ENCODE measurements at regions not wholly inside any gene's neighbourhood (a gene's known extent, or its start where the extent isn't known, plus 50 kb on each side); places are given as distances from the start of the nearest gene placed in this dataset.

- Mint-ChIP-seq H3K27me3 (ENCODE audit: low read depth, unreplicated experiment) (no peaks in the 10 kb centered on the region), H3K9me3 (ENCODE audit: unreplicated experiment) (no peaks in the 10 kb centered on the region), H3K4me1 (ENCODE audit: low read depth, unreplicated experiment) (peaks cover 2% of the 10 kb centered on the region), H3K36me3 (ENCODE audit: low read depth, unreplicated experiment) (no peaks in the 10 kb centered on the region), H3K27ac (ENCODE audit: unreplicated experiment) (peak overlapping the region; percentile 3), H3K4me3 (ENCODE audit: unreplicated experiment) (no peak overlapping the region)
- Histone ChIP-seq H3K79me2 (ENCODE audit: insufficient read depth, low read length) (no peaks in the 10 kb centered on the region), H3K4me3 (ENCODE audit: insufficient read depth, low read depth, low read length) (no peak overlapping the region), H3K36me3 (ENCODE audit: insufficient read depth, low read length) (no peaks in the 10 kb centered on the region), H3K9ac (ENCODE audit: low read length) (no peak overlapping the region), H3K9me3 (ENCODE audit: insufficient read depth, low read depth, low read length) (no peaks in the 10 kb centered on the region), H4K20me1 (ENCODE audit: insufficient read depth, low read length) (no peaks in the 10 kb centered on the region), H3K4me2 (ENCODE audit: low read length) (no peak overlapping the region), H2AFZ (ENCODE audit: low read depth, low read length) (no peak overlapping the region), H3K27ac (ENCODE audit: low read depth, low read length) (peak overlapping the region; percentile 36), H3K4me1 (ENCODE audit: insufficient read depth, low read length) (no peaks in the 10 kb centered on the region), H3K27me3 (ENCODE audit: insufficient read depth, low read length) (no peaks in the 10 kb centered on the region)
- TF ChIP-seq CTCF (IDR thresholded peaks at IDR 0.05; ENCODE audit: insufficient read depth, low read depth, low read length) (no peak), EZH2 (IDR thresholded peaks at IDR 0.05; ENCODE audit: insufficient read depth, low read length) (no peak)
- DNase-seq (ENCODE audit: low read depth): peak; percentile 18
- FAIRE-seq: no peak
These were observed 473.9 kb upstream of the SYT4 start for GRCh38 chr18:43751203-43751602.

- no peaks in the 10 kb centered on the region for H3K36me3 Mint-ChIP-seq (ENCODE audit: low read depth, unreplicated experiment)
- Histone ChIP-seq H3K9me3 (ENCODE audit: insufficient read depth, low read depth, low read length) (no peaks in the 10 kb centered on the region), H3K79me2 (ENCODE audit: insufficient read depth, low read length) (no peaks in the 10 kb centered on the region), H3K27ac (ENCODE audit: low read depth, low read length) (no peak overlapping the region), H3K27me3 (ENCODE audit: insufficient read depth, low read length) (no peaks in the 10 kb centered on the region), H4K20me1 (ENCODE audit: insufficient read depth, low read length) (no peaks in the 10 kb centered on the region), H2AFZ (ENCODE audit: low read depth, low read length) (no peak overlapping the region), H3K4me1 (ENCODE audit: insufficient read depth, low read length) (no peaks in the 10 kb centered on the region), H3K4me3 (ENCODE audit: insufficient read depth, low read depth, low read length) (no peak overlapping the region), H3K9ac (ENCODE audit: low read length) (no peak overlapping the region), H3K4me2 (ENCODE audit: low read length) (no peak overlapping the region), H3K36me3 (ENCODE audit: insufficient read depth, low read length) (no peaks in the 10 kb centered on the region)
- H3K4me1 Mint-ChIP-seq (ENCODE audit: low read depth, unreplicated experiment): peaks cover 4% of the 10 kb centered on the region
- FAIRE-seq (no peak), DNase-seq (ENCODE audit: low read depth) (no peak)
- no peaks in the 10 kb centered on the region for H3K9me3 Mint-ChIP-seq (ENCODE audit: unreplicated experiment)
- H3K4me3 Mint-ChIP-seq (ENCODE audit: unreplicated experiment): no peak overlapping the region
- no peak overlapping the region for H3K27ac Mint-ChIP-seq (ENCODE audit: unreplicated experiment)
- TF ChIP-seq CTCF (IDR thresholded peaks at IDR 0.05; ENCODE audit: insufficient read depth, low read depth, low read length): no peak
- no peak for TF ChIP-seq EZH2 (IDR thresholded peaks at IDR 0.05; ENCODE audit: insufficient read depth, low read length)
- no peaks in the 10 kb centered on the region for H3K27me3 Mint-ChIP-seq (ENCODE audit: low read depth, unreplicated experiment)
These were observed 474.5 kb upstream of the SYT4 start for GRCh38 chr18:43751835-43752234.

- peaks cover 29% of the 10 kb centered on the region for H3K4me1 Mint-ChIP-seq (ENCODE audit: low read depth, unreplicated experiment)
- no peak overlapping the region for H3K4me2 ChIP-seq (ENCODE audit: low read length)
- peaks cover 8% of the 10 kb centered on the region for H3K4me1 ChIP-seq (ENCODE audit: insufficient read depth, low read length)
- no peaks in the 10 kb centered on the region for H3K36me3 ChIP-seq (ENCODE audit: insufficient read depth, low read length)
- no peaks in the 10 kb centered on the region for H3K27me3 Mint-ChIP-seq (ENCODE audit: low read depth, unreplicated experiment)
- FAIRE-seq (no peak), DNase-seq (ENCODE audit: low read depth) (no peak)
- no peak overlapping the region for H3K4me3 Mint-ChIP-seq (ENCODE audit: unreplicated experiment)
- H3K27ac Mint-ChIP-seq (ENCODE audit: unreplicated experiment): peak overlapping the region; percentile 73
- H3K9ac ChIP-seq (ENCODE audit: low read length): no peak overlapping the region
- no peaks in the 10 kb centered on the region for H3K9me3 ChIP-seq (ENCODE audit: insufficient read depth, low read depth, low read length)
- no peak overlapping the region for H3K27ac ChIP-seq (ENCODE audit: low read depth, low read length)
- no peaks in the 10 kb centered on the region for H3K9me3 Mint-ChIP-seq (ENCODE audit: unreplicated experiment)
- H3K27me3 ChIP-seq (ENCODE audit: insufficient read depth, low read length): no peaks in the 10 kb centered on the region
- TF ChIP-seq CTCF (IDR thresholded peaks at IDR 0.05; ENCODE audit: insufficient read depth, low read depth, low read length) (no peak), EZH2 (IDR thresholded peaks at IDR 0.05; ENCODE audit: insufficient read depth, low read length) (no peak)
- no peak overlapping the region for H3K4me3 ChIP-seq (ENCODE audit: insufficient read depth, low read depth, low read length)
- no peaks in the 10 kb centered on the region for H4K20me1 ChIP-seq (ENCODE audit: insufficient read depth, low read length)
- no peaks in the 10 kb centered on the region for H3K79me2 ChIP-seq (ENCODE audit: insufficient read depth, low read length)
- no peak overlapping the region for H2AFZ ChIP-seq (ENCODE audit: low read depth, low read length)
- H3K36me3 Mint-ChIP-seq (ENCODE audit: low read depth, unreplicated experiment): no peaks in the 10 kb centered on the region
These were observed 480.0 kb upstream of the SYT4 start for GRCh38 chr18:43757273-43757672.
